ENCODE measurements at regions not wholly inside any gene's neighbourhood (a gene's known extent, or its start where the extent isn't known, plus 50 kb on each side); places are given as distances from the start of the nearest gene placed in this dataset.

GRCh38 chr2:118322406-118322805 is 234.1 kb downstream of the INSIG2 start:
- no peak for TF ChIP-seq CTCF (IDR thresholded peaks at IDR 0.05; ENCODE audit: insufficient read depth, low read depth, low read length, missing control alignments)
- no peak for DNase-seq (ENCODE audit: low read depth)
- H3K4me3 ChIP-seq (ENCODE audit: low read depth, low read length), result no peak overlapping the region

GRCh38 chr2:118321432-118322105 is 233.3 kb downstream of the INSIG2 start:
- TF ChIP-seq CTCF (IDR thresholded peaks at IDR 0.05; ENCODE audit: insufficient read depth, low read depth, low read length, missing control alignments), result no peak
- no peak overlapping the region for H3K4me3 ChIP-seq (ENCODE audit: low read depth, low read length)
- no peak for DNase-seq (ENCODE audit: low read depth)

DNA sequence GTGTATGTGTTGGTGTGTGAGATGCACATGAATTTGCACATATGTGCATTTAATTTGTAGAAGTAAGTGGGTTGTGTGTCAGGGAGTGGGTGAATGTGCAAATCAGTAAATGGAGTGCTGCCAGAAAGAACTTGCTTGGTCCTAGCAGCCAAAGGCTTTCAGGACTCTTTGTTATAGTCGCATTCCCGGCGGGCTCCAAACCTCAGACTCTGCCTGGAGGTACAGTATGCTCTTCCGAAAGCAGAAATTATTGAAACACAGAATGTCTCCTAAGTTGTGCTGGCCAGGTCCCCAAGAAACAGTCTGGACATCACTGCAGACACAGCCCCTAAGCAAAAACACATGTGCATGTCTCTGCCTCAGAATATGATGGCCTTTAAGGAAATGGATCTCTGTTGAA is 232.4 kb downstream of the INSIG2 start:
- no peak overlapping the region for H3K4me3 ChIP-seq (ENCODE audit: low read depth, low read length)
- DNase-seq (ENCODE audit: low read depth), result no peak
- no peak for TF ChIP-seq CTCF (IDR thresholded peaks at IDR 0.05; ENCODE audit: insufficient read depth, low read depth, low read length, missing control alignments)

DNA sequence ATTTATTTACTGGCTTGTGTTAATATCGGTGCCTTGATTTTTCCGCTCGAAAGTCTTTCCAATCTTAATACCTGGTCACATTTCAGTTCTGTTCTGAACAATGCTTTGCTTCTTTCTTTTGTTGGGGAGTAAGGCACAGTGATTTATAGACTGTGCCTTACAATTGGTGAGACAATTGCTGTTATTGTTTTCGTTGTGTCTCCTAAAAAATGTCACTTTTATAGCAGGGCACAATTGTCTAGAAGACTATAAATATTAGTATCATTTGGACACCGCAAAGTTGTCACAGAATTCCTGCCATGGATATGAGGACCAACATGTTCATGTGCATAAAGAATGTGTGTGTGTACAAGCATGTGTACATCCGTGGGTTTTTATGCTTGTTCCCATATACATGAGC is 231.9 kb downstream of the INSIG2 start:
- no peak overlapping the region for H3K4me3 ChIP-seq (ENCODE audit: low read depth, low read length)
- no peak for DNase-seq (ENCODE audit: low read depth)
- no peak for TF ChIP-seq CTCF (IDR thresholded peaks at IDR 0.05; ENCODE audit: insufficient read depth, low read depth, low read length, missing control alignments)

- H3K4me3 ChIP-seq (ENCODE audit: low read depth, low read length), result no peak overlapping the region
- DNase-seq (ENCODE audit: low read depth), result no peak
- no peak for TF ChIP-seq CTCF (IDR thresholded peaks at IDR 0.05; ENCODE audit: insufficient read depth, low read depth, low read length, missing control alignments)
Measured at GRCh38 chr2:118319271-118319684, 231.0 kb downstream of the INSIG2 start.

DNA sequence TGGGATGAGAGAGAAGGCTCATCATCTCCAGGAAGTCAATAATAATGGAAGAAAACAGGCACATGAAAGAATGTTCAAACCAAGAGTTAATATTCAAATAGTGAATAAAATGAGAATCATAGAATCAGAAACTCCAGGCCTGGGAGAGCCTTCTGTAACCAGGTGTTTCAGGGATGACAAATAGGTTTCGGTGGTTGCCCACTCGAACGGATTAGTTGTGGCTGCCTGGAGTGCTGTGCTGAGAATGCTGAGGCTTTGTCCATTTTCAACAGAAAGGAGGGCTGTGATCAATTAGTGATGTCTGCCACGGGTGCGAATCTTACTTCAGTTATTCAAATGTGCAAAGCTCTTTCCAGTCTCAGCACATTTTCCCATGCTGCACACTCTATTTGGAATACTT is 227.3 kb downstream of the INSIG2 start:
- TF ChIP-seq CTCF (IDR thresholded peaks at IDR 0.05; ENCODE audit: insufficient read depth, low read depth, low read length, missing control alignments), result no peak
- no peak for DNase-seq (ENCODE audit: low read depth)
- H3K4me3 ChIP-seq (ENCODE audit: low read depth, low read length), result no peak overlapping the region
